OCI-LY3 (cell line): ENCODE measurements at regions not wholly inside any gene's neighbourhood (a gene's known extent, or its start where the extent isn't known, plus 50 kb on each side); places are given as distances from the start of the nearest gene placed in this dataset.

Experiments used
- H2AFZ ChIP-seq: fragments of 200-600, 300-600 bp; shearing (Covaris generic); 2 replicates; pipeline ENCODE4 v1.6.0; 2014; ENCODE audit warnings: antibody characterized with exemption, low read depth, low read length
- H3K27ac ChIP-seq: fragments of 200-600, 300-600 bp; sonication (generic); 2 replicates; pipeline ENCODE4 v1.5.1; 2014; ENCODE audit warnings: mild to moderate bottlenecking, low read length, moderate library complexity, mixed read lengths
- H3K27me3 ChIP-seq: fragments of 200-600, 300-600 bp; sonication (generic); 2 replicates; pipeline ENCODE4 v1.6.1; 2014; ENCODE audit warnings: low read depth, low read length, mixed read lengths
- H3K36me3 ChIP-seq: fragments of 200-600, 300-600 bp; sonication (generic); replicated peaks from 2 replicates; pipeline ENCODE3; 2014; ENCODE audit warnings: low read depth, low read length, mixed read lengths
- H3K4me1 ChIP-seq: fragments of 300-600, 200-600 bp; sonication (generic); 2 replicates; pipeline ENCODE4 v1.6.1; 2014; ENCODE audit warnings: low read length, mixed read lengths
- H3K4me2 ChIP-seq: fragments of 200-600, 300-600 bp; sonication (generic); 2 replicates; pipeline ENCODE4 v1.6.1; 2014; ENCODE audit warnings: low read length, mixed read lengths
- H3K4me3 ChIP-seq: fragments of 300-600, 200-600 bp; sonication (generic); 2 replicates; pipeline ENCODE4 v1.5.1; 2014; ENCODE audit warnings: antibody characterized with exemption, mild to moderate bottlenecking, low read length, moderate library complexity
- H3K79me2 ChIP-seq: fragments of 300-600, 200-600 bp; shearing (Covaris generic); 2 replicates; pipeline ENCODE4 v1.6.1; 2014; ENCODE audit warnings: mild to moderate bottlenecking, low read length, mixed read lengths
- H3K9ac ChIP-seq: fragments of 300-600, 200-600 bp; shearing (Covaris generic); 2 replicates; pipeline ENCODE4 v1.6.0; 2014; ENCODE audit warnings: mild to moderate bottlenecking, low read length, moderate library complexity
- H3K9me3 ChIP-seq: fragments of 200-600, 300-600 bp; shearing (Covaris generic); 2 replicates; pipeline ENCODE4 v1.6.1; 2014; ENCODE audit warnings: low read length, mixed read lengths; ENCODE audit not compliant: insufficient read depth
- H4K20me1 ChIP-seq: fragments of 200-600, 300-600 bp; sonication (generic); 2 replicates; pipeline ENCODE4 v1.6.1; 2016; ENCODE audit warnings: low read length, mixed read lengths; ENCODE audit not compliant: insufficient read depth
- EZH2phosphoT487 ChIP-seq: fragments of 200-600 bp; shearing (Covaris generic); IDR thresholded peaks from 2 replicates; pipeline ENCODE4 v1.6.1; 2018; ENCODE audit warnings: antibody characterized with exemption, mixed run types, low read depth
- TF ChIP-seq, protein P1 (sequence below): fragments of 200-600, 300-600 bp; sonication (generic); IDR thresholded peaks from 2 replicates; pipeline ENCODE4 v1.5.1; 2014; ENCODE audit warnings: antibody characterized with exemption, low read length, low read depth

DNA sequence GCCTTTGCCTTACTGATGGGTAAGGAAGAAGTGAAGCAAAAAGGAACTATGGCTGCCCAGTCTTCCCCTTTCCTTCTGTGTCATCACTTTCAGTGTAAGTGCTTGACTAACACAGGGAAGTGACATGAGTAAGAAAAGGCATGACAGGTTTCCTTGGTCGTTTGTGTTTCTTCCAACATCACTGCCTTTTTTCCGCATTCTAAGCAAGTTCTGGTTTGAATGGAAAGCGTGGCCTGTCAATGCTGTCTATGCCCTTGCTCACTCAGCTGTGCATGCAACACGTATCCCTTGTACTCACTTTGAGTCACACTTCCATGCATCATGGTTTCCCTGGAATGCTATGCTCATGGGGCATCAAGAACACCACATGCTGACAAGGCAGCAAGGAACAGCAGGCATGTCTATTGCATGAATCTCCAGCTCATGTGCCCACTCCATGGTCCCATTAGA, 111.8 kb downstream of the OAT start:
- Histone ChIP-seq H2AFZ (no peak overlapping the region), H3K4me3 (no peak overlapping the region), H3K79me2 (no peaks in the 10 kb centered on the region), H3K4me1 (peaks cover 4% of the 10 kb centered on the region), H3K27ac (no peak overlapping the region), H3K4me2 (peak overlapping the region; percentile 20; the same call in 1 of the 2 replicates), H3K27me3 (peaks cover 4% of the 10 kb centered on the region; the same call in 1 of the 2 replicates), H4K20me1 (no peaks in the 10 kb centered on the region), H3K9me3 (no peaks in the 10 kb centered on the region), H3K9ac (no peak overlapping the region), H3K36me3 (no peaks in the 10 kb centered on the region)
- TF ChIP-seq EZH2phosphoT487 = no peak
- TF ChIP-seq, protein P1, sequence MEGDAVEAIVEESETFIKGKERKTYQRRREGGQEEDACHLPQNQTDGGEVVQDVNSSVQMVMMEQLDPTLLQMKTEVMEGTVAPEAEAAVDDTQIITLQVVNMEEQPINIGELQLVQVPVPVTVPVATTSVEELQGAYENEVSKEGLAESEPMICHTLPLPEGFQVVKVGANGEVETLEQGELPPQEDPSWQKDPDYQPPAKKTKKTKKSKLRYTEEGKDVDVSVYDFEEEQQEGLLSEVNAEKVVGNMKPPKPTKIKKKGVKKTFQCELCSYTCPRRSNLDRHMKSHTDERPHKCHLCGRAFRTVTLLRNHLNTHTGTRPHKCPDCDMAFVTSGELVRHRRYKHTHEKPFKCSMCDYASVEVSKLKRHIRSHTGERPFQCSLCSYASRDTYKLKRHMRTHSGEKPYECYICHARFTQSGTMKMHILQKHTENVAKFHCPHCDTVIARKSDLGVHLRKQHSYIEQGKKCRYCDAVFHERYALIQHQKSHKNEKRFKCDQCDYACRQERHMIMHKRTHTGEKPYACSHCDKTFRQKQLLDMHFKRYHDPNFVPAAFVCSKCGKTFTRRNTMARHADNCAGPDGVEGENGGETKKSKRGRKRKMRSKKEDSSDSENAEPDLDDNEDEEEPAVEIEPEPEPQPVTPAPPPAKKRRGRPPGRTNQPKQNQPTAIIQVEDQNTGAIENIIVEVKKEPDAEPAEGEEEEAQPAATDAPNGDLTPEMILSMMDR = no peak

DNA sequence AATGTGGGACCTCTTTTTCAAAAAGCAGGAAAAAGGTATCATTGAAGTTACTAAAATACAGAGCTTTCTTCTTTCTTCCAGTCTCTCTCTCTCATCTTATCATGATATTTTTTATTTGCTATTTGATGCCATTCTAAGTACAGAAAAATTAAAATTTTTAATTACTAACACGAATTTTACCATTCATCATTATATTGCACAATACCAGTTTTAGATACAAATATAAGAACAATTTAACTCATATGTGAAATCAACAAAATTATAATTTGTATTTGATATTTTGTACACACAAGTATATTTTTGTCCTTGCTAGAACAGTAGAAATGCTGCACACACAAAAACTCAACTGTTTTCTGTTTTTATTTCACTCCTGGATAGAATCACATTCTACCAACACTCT, 112.2 kb downstream of the OAT start:
- Histone ChIP-seq H3K9ac (no peak overlapping the region), H3K4me2 (no peak overlapping the region), H3K79me2 (no peaks in the 10 kb centered on the region), H3K27ac (no peak overlapping the region), H3K4me3 (no peak overlapping the region), H3K27me3 (peaks cover 4% of the 10 kb centered on the region; the same call in 1 of the 2 replicates), H2AFZ (no peak overlapping the region), H3K4me1 (peaks cover 4% of the 10 kb centered on the region), H3K9me3 (no peaks in the 10 kb centered on the region), H3K36me3 (no peaks in the 10 kb centered on the region), H4K20me1 (no peaks in the 10 kb centered on the region)
- TF ChIP-seq, protein P1 = no peak
- no peak for TF ChIP-seq EZH2phosphoT487

DNA sequence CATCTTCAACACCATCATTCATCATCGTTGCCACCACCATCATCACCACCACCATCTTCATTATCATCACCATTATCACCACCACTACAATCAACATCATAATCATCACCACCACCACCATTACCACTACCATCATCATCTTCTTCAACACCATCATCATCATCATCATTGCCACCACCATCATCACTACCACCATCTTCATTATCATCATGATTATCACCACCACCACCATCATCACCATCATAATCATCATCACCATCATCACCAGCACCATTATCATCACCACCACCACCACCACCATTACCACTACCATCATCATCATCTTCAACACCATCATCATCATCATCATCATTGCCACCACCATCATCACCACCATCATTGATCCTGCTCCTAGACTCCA, 112.7 kb downstream of the OAT start:
- Histone ChIP-seq H3K36me3 (no peaks in the 10 kb centered on the region), H3K27ac (no peak overlapping the region), H3K4me3 (no peak overlapping the region), H3K9me3 (no peaks in the 10 kb centered on the region), H3K27me3 (peaks cover 4% of the 10 kb centered on the region; the same call in 1 of the 2 replicates), H3K4me2 (no peak overlapping the region), H3K4me1 (peaks cover 4% of the 10 kb centered on the region), H3K79me2 (no peaks in the 10 kb centered on the region), H3K9ac (no peak overlapping the region), H4K20me1 (no peaks in the 10 kb centered on the region), H2AFZ (no peak overlapping the region)
- no peak for TF ChIP-seq EZH2phosphoT487
- TF ChIP-seq, protein P1 = no peak

DNA sequence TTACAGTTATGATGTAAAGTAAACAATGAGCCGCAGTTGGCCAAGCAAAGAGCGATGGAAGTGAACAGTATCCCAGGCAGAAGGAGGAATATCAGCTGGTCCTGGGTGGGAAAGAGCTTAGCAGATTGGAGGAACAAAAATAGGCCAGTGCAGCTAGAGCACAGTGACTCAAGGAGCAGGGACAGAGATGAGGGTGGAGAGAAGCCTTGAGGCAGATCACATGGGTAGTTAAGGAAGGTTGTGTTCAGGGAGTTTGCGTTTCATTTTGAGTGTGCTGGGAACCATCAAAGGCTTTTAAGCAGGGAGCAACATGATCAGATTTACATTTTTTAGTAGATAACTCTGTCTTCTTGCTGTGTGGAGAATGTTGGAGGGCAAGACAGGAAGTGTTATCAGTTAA, 113.6 kb downstream of the OAT start:
- Histone ChIP-seq H3K4me1 (peaks cover 4% of the 10 kb centered on the region), H3K36me3 (no peaks in the 10 kb centered on the region), H4K20me1 (no peaks in the 10 kb centered on the region), H3K4me3 (no peak overlapping the region), H3K27ac (no peak overlapping the region), H3K4me2 (no peak overlapping the region), H3K79me2 (no peaks in the 10 kb centered on the region), H3K27me3 (peaks cover 4% of the 10 kb centered on the region; the same call in 1 of the 2 replicates), H3K9me3 (no peaks in the 10 kb centered on the region), H3K9ac (no peak overlapping the region), H2AFZ (no peak overlapping the region)
- TF ChIP-seq EZH2phosphoT487 = no peak
- TF ChIP-seq, protein P1 = no peak
